GM23338 (cell line): ENCODE measurements at regions not wholly inside any gene's neighbourhood (a gene's known extent, or its start where the extent isn't known, plus 50 kb on each side); places are given as distances from the start of the nearest gene placed in this dataset.

ENCODE experiments used
- ATAC-seq: fragments of 200-7000 bp; cut with Tn5 transposase; 3 replicates; pipeline ENCODE4 v1.9.1; 2020
- DNase-seq: peaks from one replicate; pipeline ENCODE4 v3.0.0-alpha.2; 2015; ENCODE audit warnings: low spot score
- H2AFZ ChIP-seq: fragments of 200-600 bp; sonication (generic); 2 replicates; pipeline ENCODE4 v1.8.0; 2016; ENCODE audit warnings: antibody characterized with exemption, mild to moderate bottlenecking, moderate library complexity
- H3F3A ChIP-seq: fragments of 200-600 bp; sonication (generic); replicated peaks from 2 replicates; pipeline ENCODE4 v1.8.0; 2017; ENCODE audit warnings: antibody characterized with exemption, mixed run types, low read depth
- H3K27ac ChIP-seq: fragments of 200-600 bp; sonication (generic); 2 replicates; pipeline ENCODE4 v1.6.1; 2016; ENCODE audit warnings: low read depth
- H3K27me3 ChIP-seq: fragments of 200-600 bp; sonication (generic); 2 replicates; pipeline ENCODE4 v1.8.0; 2016; ENCODE audit warnings: mild to moderate bottlenecking, mixed run types, moderate library complexity; ENCODE audit not compliant: insufficient read depth
- H3K36me3 ChIP-seq: fragments of 200-600 bp; sonication (generic); 2 replicates; pipeline ENCODE4 v1.8.0; 2016; ENCODE audit warnings: mild to moderate bottlenecking; ENCODE audit not compliant: insufficient read depth
- H3K4me1 ChIP-seq: fragments of 200-600 bp; sonication (generic); 2 replicates; pipeline ENCODE4 v1.8.0; 2016; ENCODE audit warnings: mild to moderate bottlenecking, moderate library complexity; ENCODE audit not compliant: insufficient read depth
- H3K4me2 ChIP-seq: fragments of 200-600 bp; sonication (generic); 2 replicates; pipeline ENCODE4 v1.7.1; 2017; ENCODE audit warnings: mixed run types
- H3K4me3 ChIP-seq: fragments of 200-600 bp; sonication (generic); 2 replicates; pipeline ENCODE4 v1.6.1; 2016; ENCODE audit warnings: mixed run types
- H3K79me2 ChIP-seq: fragments of 200-600 bp; sonication (generic); replicated peaks from 2 replicates; pipeline ENCODE4 v1.8.0; 2017; ENCODE audit warnings: mild to moderate bottlenecking; ENCODE audit not compliant: insufficient read depth
- H3K9me2 ChIP-seq: fragments of 200-600 bp; sonication (generic); 2 replicates; pipeline ENCODE4 v1.8.0; 2017; ENCODE audit not compliant: insufficient read depth
- H4K20me1 ChIP-seq: fragments of 200-600 bp; sonication (generic); replicated peaks from 2 replicates; pipeline ENCODE4 v1.8.0; 2017; ENCODE audit warnings: mild to moderate bottlenecking; ENCODE audit not compliant: insufficient read depth
- H3K27ac Mint-ChIP-seq: 2 replicates; pipeline ENCODE4 v1.8.0; 2020; ENCODE audit warnings: inconsistent platforms, mild to moderate bottlenecking, moderate library complexity, mixed read lengths
- H3K27me3 Mint-ChIP-seq: 3 replicates; pipeline ENCODE4 v1.8.0; 2022; ENCODE audit warnings: low read depth, mild to moderate bottlenecking, moderate library complexity, mixed read lengths, inconsistent platforms; ENCODE audit not compliant: insufficient read depth, poor library complexity
- H3K36me3 Mint-ChIP-seq: 3 replicates; pipeline ENCODE4 v1.8.0; 2021; ENCODE audit warnings: low read depth, mild to moderate bottlenecking, inconsistent platforms, moderate library complexity, mixed read lengths
- H3K4me1 Mint-ChIP-seq: 3 replicates; pipeline ENCODE4 v1.8.0; 2020; ENCODE audit warnings: mild to moderate bottlenecking, inconsistent platforms, mixed read lengths
- H3K4me3 Mint-ChIP-seq: 3 replicates; pipeline ENCODE4 v1.8.0; 2021; ENCODE audit warnings: moderate library complexity, mild to moderate bottlenecking, inconsistent platforms, mixed read lengths
- H3K9me3 Mint-ChIP-seq: 3 replicates; pipeline ENCODE4 v1.8.0; 2020; ENCODE audit warnings: moderate library complexity, mild to moderate bottlenecking, inconsistent platforms, mixed read lengths
- CREB1 ChIP-seq: fragments of 250-450 bp; sonication (Bioruptor Pico); IDR thresholded peaks from 2 replicates; pipeline ENCODE4 v1.5.0; 2020; ENCODE audit warnings: low read depth, mild to moderate bottlenecking, moderate library complexity
- EZH2 ChIP-seq: fragments of 200-600 bp; sonication (generic); IDR thresholded peaks from one replicate; pipeline ENCODE4 v1.8.0; 2017; ENCODE audit warnings: antibody characterized with exemption, mild to moderate bottlenecking, low read depth; ENCODE audit not compliant: unreplicated experiment
- EZH2phosphoT487 ChIP-seq: fragments of 200-600 bp; sonication (generic); IDR thresholded peaks from one replicate; pipeline ENCODE4 v1.8.1; 2018; ENCODE audit warnings: antibody characterized with exemption; ENCODE audit not compliant: unreplicated experiment
- JUNB ChIP-seq: IDR thresholded peaks from one replicate; pipeline ENCODE4 v1.6.1; 2016; ENCODE audit warnings: antibody characterized with exemption; ENCODE audit not compliant: unreplicated experiment
- NANOG ChIP-seq: IDR thresholded peaks from 2 replicates; pipeline ENCODE4 v1.6.1; 2016; ENCODE audit warnings: antibody characterized with exemption, borderline replicate concordance
- POLR2AphosphoS5 ChIP-seq: IDR thresholded peaks from 2 replicates; pipeline ENCODE4 v1.6.1; 2016; ENCODE audit warnings: antibody characterized with exemption, low read depth
- STAT1 ChIP-seq: IDR thresholded peaks from one replicate; pipeline ENCODE4 v1.6.1; 2016; ENCODE audit warnings: antibody characterized with exemption; ENCODE audit not compliant: unreplicated experiment
- ZNF114 ChIP-seq: fragments of 250-450 bp; sonication (Bioruptor Pico); IDR thresholded peaks from 2 replicates; pipeline ENCODE4 v1.5.0; 2020; ENCODE audit warnings: mild to moderate bottlenecking, moderate library complexity
- ZNF331 ChIP-seq: fragments of 250-450 bp; sonication (Bioruptor Pico); IDR thresholded peaks from 2 replicates; pipeline ENCODE4 v1.5.0; 2020; ENCODE audit warnings: low read depth, mild to moderate bottlenecking, moderate library complexity
- TF ChIP-seq, protein P1 (sequence below): IDR thresholded peaks from 2 replicates; pipeline ENCODE4 v1.6.1; 2016; ENCODE audit warnings: antibody characterized with exemption
- TF ChIP-seq, protein P2 (sequence below), 2 experiments: fragments of 200-600 bp in 1 of 2; sonication (generic) in 1 of 2; conservative IDR thresholded peaks; 2 replicates each; pipeline versions ENCODE4 v1.5.1 to v1.6.1; 2016 to 2017; ENCODE audit warnings: antibody characterized with exemption in 2 of 2, low read depth in 2 of 2, mild to moderate bottlenecking in 2 of 2, moderate library complexity in 1 of 2
- TF ChIP-seq, protein P3 (sequence below): fragments of 250-450 bp; sonication (Bioruptor Pico); IDR thresholded peaks from 2 replicates; pipeline ENCODE4 v1.5.0; 2020; ENCODE audit warnings: mild to moderate bottlenecking, moderate library complexity
- TF ChIP-seq, protein P4 (sequence below): IDR thresholded peaks from one replicate; pipeline ENCODE4 v1.6.1; 2018; ENCODE audit warnings: antibody characterized with exemption; ENCODE audit not compliant: unreplicated experiment

DNA sequence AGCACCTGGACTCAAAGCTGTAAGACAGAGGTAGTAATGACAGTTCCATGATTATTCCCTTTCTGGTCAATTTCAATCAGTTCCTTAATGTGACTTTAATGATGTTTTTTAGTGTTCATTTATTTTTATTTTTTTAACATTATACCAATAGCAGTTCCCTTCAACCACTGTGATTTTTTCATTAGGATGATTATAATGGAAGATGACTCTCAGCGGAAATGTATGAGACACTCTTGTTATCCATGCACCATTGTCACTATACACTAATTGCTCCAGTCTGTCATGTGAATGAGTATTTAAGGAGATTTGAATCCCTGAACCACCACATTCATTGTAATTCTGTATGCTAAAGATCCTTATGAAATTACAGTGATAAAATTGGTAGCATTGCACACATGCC, 2102.3 kb upstream of the AGA start:
- Histone ChIP-seq H3K4me1 (no peaks in the 10 kb centered on the region), H3K36me3 (no peaks in the 10 kb centered on the region), H3K27me3 (no peaks in the 10 kb centered on the region), H3K79me2 (no peaks in the 10 kb centered on the region), H3K27ac (no peak overlapping the region), H3K9me2 (no peaks in the 10 kb centered on the region; the same call in 1 of the 2 replicates), H3F3A (no peaks in the 10 kb centered on the region), H4K20me1 (no peaks in the 10 kb centered on the region), H3K4me2 (no peak overlapping the region), H3K4me3 (no peak overlapping the region), H2AFZ (no peak overlapping the region)
- Mint-ChIP-seq H3K9me3 (peaks cover 8% of the 10 kb centered on the region; the same call in 1 of the 3 replicates), H3K4me1 (no peaks in the 10 kb centered on the region), H3K27me3 (peaks cover 3% of the 10 kb centered on the region), H3K27ac (no peak overlapping the region), H3K36me3 (no peaks in the 10 kb centered on the region), H3K4me3 (no peak overlapping the region)
- ATAC-seq (no peak), DNase-seq (no peak)
- TF ChIP-seq EZH2 (no peak), POLR2AphosphoS5 (no peak), ZNF331 (no peak), STAT1 (no peak), ZNF114 (CRISPR knock-in tag) (no peak), EZH2phosphoT487 (no peak), JUNB (no peak), NANOG (no peak), CREB1 (no peak)
- TF ChIP-seq, protein P1, sequence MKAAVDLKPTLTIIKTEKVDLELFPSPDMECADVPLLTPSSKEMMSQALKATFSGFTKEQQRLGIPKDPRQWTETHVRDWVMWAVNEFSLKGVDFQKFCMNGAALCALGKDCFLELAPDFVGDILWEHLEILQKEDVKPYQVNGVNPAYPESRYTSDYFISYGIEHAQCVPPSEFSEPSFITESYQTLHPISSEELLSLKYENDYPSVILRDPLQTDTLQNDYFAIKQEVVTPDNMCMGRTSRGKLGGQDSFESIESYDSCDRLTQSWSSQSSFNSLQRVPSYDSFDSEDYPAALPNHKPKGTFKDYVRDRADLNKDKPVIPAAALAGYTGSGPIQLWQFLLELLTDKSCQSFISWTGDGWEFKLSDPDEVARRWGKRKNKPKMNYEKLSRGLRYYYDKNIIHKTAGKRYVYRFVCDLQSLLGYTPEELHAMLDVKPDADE = no peak
- TF ChIP-seq, protein P2, sequence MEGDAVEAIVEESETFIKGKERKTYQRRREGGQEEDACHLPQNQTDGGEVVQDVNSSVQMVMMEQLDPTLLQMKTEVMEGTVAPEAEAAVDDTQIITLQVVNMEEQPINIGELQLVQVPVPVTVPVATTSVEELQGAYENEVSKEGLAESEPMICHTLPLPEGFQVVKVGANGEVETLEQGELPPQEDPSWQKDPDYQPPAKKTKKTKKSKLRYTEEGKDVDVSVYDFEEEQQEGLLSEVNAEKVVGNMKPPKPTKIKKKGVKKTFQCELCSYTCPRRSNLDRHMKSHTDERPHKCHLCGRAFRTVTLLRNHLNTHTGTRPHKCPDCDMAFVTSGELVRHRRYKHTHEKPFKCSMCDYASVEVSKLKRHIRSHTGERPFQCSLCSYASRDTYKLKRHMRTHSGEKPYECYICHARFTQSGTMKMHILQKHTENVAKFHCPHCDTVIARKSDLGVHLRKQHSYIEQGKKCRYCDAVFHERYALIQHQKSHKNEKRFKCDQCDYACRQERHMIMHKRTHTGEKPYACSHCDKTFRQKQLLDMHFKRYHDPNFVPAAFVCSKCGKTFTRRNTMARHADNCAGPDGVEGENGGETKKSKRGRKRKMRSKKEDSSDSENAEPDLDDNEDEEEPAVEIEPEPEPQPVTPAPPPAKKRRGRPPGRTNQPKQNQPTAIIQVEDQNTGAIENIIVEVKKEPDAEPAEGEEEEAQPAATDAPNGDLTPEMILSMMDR (conservative IDR thresholded peaks at IDR 0.05; ENCODE audit: low read depth in 2 of 2) = no peak
- TF ChIP-seq, protein P3, sequence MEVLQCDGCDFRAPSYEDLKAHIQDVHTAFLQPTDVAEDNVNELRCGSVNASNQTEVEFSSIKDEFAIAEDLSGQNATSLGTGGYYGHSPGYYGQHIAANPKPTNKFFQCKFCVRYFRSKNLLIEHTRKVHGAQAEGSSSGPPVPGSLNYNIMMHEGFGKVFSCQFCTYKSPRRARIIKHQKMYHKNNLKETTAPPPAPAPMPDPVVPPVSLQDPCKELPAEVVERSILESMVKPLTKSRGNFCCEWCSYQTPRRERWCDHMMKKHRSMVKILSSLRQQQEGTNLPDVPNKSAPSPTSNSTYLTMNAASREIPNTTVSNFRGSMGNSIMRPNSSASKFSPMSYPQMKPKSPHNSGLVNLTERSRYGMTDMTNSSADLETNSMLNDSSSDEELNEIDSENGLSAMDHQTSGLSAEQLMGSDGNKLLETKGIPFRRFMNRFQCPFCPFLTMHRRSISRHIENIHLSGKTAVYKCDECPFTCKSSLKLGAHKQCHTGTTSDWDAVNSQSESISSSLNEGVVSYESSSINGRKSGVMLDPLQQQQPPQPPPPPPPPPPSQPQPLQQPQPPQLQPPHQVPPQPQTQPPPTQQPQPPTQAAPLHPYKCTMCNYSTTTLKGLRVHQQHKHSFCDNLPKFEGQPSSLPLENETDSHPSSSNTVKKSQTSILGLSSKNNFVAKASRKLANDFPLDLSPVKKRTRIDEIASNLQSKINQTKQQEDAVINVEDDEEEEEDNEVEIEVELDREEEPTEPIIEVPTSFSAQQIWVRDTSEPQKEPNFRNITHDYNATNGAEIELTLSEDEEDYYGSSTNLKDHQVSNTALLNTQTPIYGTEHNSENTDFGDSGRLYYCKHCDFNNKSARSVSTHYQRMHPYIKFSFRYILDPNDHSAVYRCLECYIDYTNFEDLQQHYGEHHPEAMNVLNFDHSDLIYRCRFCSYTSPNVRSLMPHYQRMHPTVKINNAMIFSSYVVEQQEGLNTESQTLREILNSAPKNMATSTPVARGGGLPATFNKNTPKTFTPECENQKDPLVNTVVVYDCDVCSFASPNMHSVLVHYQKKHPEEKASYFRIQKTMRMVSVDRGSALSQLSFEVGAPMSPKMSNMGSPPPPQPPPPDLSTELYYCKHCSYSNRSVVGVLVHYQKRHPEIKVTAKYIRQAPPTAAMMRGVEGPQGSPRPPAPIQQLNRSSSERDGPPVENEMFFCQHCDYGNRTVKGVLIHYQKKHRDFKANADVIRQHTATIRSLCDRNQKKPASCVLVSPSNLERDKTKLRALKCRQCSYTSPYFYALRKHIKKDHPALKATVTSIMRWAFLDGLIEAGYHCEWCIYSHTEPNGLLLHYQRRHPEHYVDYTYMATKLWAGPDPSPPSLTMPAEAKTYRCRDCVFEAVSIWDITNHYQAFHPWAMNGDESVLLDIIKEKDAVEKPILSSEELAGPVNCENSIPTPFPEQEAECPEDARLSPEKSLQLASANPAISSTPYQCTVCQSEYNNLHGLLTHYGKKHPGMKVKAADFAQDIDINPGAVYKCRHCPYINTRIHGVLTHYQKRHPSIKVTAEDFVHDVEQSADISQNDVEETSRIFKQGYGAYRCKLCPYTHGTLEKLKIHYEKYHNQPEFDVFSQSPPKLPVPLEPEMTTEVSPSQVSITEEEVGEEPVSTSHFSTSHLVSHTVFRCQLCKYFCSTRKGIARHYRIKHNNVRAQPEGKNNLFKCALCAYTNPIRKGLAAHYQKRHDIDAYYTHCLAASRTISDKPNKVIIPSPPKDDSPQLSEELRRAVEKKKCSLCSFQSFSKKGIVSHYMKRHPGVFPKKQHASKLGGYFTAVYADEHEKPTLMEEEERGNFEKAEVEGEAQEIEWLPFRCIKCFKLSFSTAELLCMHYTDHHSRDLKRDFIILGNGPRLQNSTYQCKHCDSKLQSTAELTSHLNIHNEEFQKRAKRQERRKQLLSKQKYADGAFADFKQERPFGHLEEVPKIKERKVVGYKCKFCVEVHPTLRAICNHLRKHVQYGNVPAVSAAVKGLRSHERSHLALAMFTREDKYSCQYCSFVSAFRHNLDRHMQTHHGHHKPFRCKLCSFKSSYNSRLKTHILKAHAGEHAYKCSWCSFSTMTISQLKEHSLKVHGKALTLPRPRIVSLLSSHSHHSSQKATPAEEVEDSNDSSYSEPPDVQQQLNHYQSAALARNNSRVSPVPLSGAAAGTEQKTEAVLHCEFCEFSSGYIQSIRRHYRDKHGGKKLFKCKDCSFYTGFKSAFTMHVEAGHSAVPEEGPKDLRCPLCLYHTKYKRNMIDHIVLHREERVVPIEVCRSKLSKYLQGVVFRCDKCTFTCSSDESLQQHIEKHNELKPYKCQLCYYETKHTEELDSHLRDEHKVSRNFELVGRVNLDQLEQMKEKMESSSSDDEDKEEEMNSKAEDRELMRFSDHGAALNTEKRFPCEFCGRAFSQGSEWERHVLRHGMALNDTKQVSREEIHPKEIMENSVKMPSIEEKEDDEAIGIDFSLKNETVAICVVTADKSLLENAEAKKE (CRISPR knock-in tag) = no peak
- TF ChIP-seq, protein P4, sequence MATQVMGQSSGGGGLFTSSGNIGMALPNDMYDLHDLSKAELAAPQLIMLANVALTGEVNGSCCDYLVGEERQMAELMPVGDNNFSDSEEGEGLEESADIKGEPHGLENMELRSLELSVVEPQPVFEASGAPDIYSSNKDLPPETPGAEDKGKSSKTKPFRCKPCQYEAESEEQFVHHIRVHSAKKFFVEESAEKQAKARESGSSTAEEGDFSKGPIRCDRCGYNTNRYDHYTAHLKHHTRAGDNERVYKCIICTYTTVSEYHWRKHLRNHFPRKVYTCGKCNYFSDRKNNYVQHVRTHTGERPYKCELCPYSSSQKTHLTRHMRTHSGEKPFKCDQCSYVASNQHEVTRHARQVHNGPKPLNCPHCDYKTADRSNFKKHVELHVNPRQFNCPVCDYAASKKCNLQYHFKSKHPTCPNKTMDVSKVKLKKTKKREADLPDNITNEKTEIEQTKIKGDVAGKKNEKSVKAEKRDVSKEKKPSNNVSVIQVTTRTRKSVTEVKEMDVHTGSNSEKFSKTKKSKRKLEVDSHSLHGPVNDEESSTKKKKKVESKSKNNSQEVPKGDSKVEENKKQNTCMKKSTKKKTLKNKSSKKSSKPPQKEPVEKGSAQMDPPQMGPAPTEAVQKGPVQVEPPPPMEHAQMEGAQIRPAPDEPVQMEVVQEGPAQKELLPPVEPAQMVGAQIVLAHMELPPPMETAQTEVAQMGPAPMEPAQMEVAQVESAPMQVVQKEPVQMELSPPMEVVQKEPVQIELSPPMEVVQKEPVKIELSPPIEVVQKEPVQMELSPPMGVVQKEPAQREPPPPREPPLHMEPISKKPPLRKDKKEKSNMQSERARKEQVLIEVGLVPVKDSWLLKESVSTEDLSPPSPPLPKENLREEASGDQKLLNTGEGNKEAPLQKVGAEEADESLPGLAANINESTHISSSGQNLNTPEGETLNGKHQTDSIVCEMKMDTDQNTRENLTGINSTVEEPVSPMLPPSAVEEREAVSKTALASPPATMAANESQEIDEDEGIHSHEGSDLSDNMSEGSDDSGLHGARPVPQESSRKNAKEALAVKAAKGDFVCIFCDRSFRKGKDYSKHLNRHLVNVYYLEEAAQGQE = no peak
